ENCODE measurements at regions not wholly inside any gene's neighbourhood (a gene's known extent, or its start where the extent isn't known, plus 50 kb on each side); places are given as distances from the start of the nearest gene placed in this dataset.

GRCh38 chr5:2653991-2654390 is 97.5 kb downstream of the IRX2 start:
- Histone ChIP-seq H3K27me3 (ENCODE audit: control insufficient read depth, insufficient read depth, low read length) (no peaks in the 10 kb centered on the region), H3K36me3 (ENCODE audit: control insufficient read depth, insufficient read depth, low read length) (no peaks in the 10 kb centered on the region), H3K27ac (ENCODE audit: low read depth, low read length) (no peak overlapping the region), H3K4me1 (ENCODE audit: control insufficient read depth, insufficient read depth, low read length) (no peaks in the 10 kb centered on the region), H3K4me3 (ENCODE audit: low read length) (no peak overlapping the region), H3K9ac (ENCODE audit: low read length) (no peak overlapping the region)

- Histone ChIP-seq H3K4me3 (ENCODE audit: low read length) (no peak overlapping the region), H3K9ac (ENCODE audit: low read length) (no peak overlapping the region), H3K36me3 (ENCODE audit: control insufficient read depth, insufficient read depth, low read length) (no peaks in the 10 kb centered on the region), H3K4me1 (ENCODE audit: control insufficient read depth, insufficient read depth, low read length) (no peaks in the 10 kb centered on the region), H3K27me3 (ENCODE audit: control insufficient read depth, insufficient read depth, low read length) (no peaks in the 10 kb centered on the region), H3K27ac (ENCODE audit: low read depth, low read length) (no peak overlapping the region)
Measured at GRCh38 chr5:2651116-2651515, 100.4 kb downstream of the IRX2 start.

DNA sequence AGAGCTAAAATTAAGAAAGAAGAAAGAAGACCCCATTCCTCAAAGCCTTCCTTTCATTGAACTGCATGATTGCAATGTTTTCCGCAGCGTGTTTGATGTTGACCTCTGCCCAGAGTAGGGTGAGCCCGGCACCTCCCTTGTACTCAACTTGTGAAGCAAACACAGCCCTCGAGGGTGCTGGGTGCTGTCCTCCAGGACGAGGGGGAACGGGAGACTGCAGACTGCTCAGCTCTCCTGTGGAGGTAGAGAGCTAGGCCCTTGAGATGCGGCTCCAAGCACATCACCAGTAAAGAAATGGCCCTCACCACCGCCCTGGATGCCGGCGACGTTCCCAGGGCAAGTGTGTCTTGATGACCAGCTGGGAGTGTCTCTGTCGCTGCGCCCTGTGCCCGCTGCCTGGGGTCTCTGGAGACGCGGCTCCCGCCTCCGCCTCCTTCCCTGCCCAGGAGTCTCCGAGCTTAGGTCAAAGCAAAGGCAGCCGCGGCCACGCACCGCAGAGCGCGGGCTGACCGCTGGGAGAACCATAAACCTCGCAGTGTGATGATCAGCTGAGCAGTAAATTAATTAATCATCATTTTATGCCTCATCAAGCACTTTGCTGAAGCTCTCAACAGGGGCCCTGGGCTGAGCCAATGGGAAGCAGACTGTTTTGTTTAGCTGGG is 108.7 kb downstream of the IRX2 start:
- H3K4me3 ChIP-seq (ENCODE audit: low read length) = no peak overlapping the region
- no peaks in the 10 kb centered on the region for H3K4me1 ChIP-seq (ENCODE audit: control insufficient read depth, insufficient read depth, low read length)
- H3K27me3 ChIP-seq (ENCODE audit: control insufficient read depth, insufficient read depth, low read length) = no peaks in the 10 kb centered on the region
- H3K36me3 ChIP-seq (ENCODE audit: control insufficient read depth, insufficient read depth, low read length) = no peaks in the 10 kb centered on the region
- no peak overlapping the region for H3K9ac ChIP-seq (ENCODE audit: low read length)
- H3K27ac ChIP-seq (ENCODE audit: low read depth, low read length) = no peak overlapping the region

- Histone ChIP-seq H3K27me3 (ENCODE audit: control insufficient read depth, insufficient read depth, low read length) (no peaks in the 10 kb centered on the region), H3K9ac (ENCODE audit: low read length) (no peak overlapping the region), H3K4me3 (ENCODE audit: low read length) (no peak overlapping the region), H3K36me3 (ENCODE audit: control insufficient read depth, insufficient read depth, low read length) (no peaks in the 10 kb centered on the region), H3K27ac (ENCODE audit: low read depth, low read length) (no peak overlapping the region), H3K4me1 (ENCODE audit: control insufficient read depth, insufficient read depth, low read length) (no peaks in the 10 kb centered on the region)
Measured at GRCh38 chr5:2640717-2641116, 110.8 kb downstream of the IRX2 start.

GRCh38 chr5:2639425-2639824 is 112.1 kb downstream of the IRX2 start:
- H3K27me3 ChIP-seq (ENCODE audit: control insufficient read depth, insufficient read depth, low read length) = no peaks in the 10 kb centered on the region

DNA sequence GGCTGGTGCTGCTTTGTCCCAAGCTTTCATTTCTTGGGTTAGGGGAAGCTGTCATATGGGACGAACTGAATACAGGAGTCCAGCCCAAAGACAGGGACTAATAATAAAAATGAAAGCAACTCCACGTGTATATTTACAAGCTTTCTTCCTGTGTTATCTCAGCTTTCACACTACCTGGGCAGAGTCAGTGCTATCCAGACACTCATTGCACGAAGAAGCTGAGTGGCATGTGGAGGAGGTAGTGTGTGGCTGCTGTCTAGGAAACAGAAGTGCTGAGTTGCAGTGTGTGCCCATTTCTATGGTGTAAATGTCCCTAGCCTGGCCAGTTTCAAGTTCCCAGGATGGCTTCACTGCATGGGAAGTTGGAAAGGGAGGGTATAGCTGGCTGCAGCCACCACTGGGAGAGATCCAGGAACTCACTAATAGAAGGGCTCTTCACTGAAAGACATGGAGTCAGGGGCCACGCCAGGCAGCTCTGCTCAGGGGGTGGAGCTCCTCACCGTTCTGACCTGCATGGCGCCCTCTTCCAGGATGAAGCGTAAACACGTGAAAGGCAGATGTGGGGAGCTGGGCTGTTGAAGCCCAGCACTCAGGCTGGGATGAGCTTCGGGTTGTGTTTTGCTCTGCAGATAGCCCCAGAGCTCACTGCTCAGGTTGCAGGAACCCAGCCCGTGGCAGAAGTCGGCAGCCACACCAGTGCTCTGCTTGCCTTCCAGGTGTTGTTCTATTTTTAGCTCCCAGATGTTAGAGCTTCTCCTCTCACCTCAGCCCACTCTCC is 116.9 kb downstream of the IRX2 start:
- Histone ChIP-seq H3K9ac (ENCODE audit: low read length) (no peak overlapping the region), H3K4me1 (ENCODE audit: control insufficient read depth, insufficient read depth, low read length) (no peaks in the 10 kb centered on the region), H3K27me3 (ENCODE audit: control insufficient read depth, insufficient read depth, low read length) (no peaks in the 10 kb centered on the region), H3K4me3 (ENCODE audit: low read length) (no peak overlapping the region), H3K27ac (ENCODE audit: low read depth, low read length) (no peak overlapping the region), H3K36me3 (ENCODE audit: control insufficient read depth, insufficient read depth, low read length) (no peaks in the 10 kb centered on the region)

More at GRCh38 chr5:2639425-2639824, 112.1 kb downstream of the IRX2 start:
- Histone ChIP-seq H3K9ac (ENCODE audit: low read length) (no peak overlapping the region), H3K4me1 (ENCODE audit: control insufficient read depth, insufficient read depth, low read length) (no peaks in the 10 kb centered on the region), H3K27ac (ENCODE audit: low read depth, low read length) (no peak overlapping the region), H3K4me3 (ENCODE audit: low read length) (no peak overlapping the region), H3K36me3 (ENCODE audit: control insufficient read depth, insufficient read depth, low read length) (no peaks in the 10 kb centered on the region)

DNA sequence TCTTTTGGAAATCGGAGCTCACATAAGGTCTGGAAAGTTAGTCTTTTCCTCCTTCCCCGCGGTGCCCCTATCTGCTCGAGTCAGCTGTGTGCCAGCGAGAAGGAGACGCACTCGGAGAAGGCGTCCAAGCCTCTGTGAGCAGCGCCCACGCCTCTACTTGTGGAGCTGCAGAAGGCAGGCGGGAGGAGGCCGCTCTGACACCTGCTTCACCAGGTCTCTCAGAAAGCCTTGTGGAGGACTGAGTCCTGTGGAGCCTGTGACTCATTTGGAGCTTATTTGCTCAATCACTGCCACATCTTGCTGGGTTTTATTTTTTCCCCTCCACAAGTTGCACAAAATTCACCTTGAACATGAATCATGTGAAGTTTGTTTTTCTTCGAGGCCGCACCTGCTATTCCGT is 117.5 kb downstream of the IRX2 start:
- no peak overlapping the region for H3K9ac ChIP-seq (ENCODE audit: low read length)
- no peaks in the 10 kb centered on the region for H3K36me3 ChIP-seq (ENCODE audit: control insufficient read depth, insufficient read depth, low read length)
- no peak overlapping the region for H3K27ac ChIP-seq (ENCODE audit: low read depth, low read length)
- no peaks in the 10 kb centered on the region for H3K4me1 ChIP-seq (ENCODE audit: control insufficient read depth, insufficient read depth, low read length)
- H3K27me3 ChIP-seq (ENCODE audit: control insufficient read depth, insufficient read depth, low read length) = no peaks in the 10 kb centered on the region
- H3K4me3 ChIP-seq (ENCODE audit: low read length) = no peak overlapping the region

DNA sequence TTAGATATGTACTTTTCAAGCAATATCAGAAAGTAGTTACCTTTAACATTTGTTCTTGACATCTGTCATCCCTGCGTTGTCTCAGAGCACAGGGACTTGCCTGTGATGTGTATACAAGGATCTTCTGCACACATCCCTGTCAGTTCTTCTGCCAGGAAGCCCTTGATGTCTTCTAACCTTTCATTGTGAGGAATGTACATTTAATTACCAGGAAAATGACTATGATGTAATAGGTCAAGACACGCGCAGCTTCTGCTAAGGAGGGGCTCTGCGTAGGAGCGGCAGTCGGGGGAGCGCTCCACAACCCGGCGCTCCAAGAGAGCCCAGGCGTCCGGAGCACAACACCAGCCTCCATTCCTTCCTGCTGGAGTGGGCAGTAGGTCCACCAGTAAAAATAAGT is 119.7 kb downstream of the IRX2 start:
- no peaks in the 10 kb centered on the region for H3K27me3 ChIP-seq (ENCODE audit: control insufficient read depth, insufficient read depth, low read length)
- H3K36me3 ChIP-seq (ENCODE audit: control insufficient read depth, insufficient read depth, low read length) = no peaks in the 10 kb centered on the region
- no peak overlapping the region for H3K27ac ChIP-seq (ENCODE audit: low read depth, low read length)
- H3K4me1 ChIP-seq (ENCODE audit: control insufficient read depth, insufficient read depth, low read length) = no peaks in the 10 kb centered on the region
- no peak overlapping the region for H3K4me3 ChIP-seq (ENCODE audit: low read length)
- no peak overlapping the region for H3K9ac ChIP-seq (ENCODE audit: low read length)

DNA sequence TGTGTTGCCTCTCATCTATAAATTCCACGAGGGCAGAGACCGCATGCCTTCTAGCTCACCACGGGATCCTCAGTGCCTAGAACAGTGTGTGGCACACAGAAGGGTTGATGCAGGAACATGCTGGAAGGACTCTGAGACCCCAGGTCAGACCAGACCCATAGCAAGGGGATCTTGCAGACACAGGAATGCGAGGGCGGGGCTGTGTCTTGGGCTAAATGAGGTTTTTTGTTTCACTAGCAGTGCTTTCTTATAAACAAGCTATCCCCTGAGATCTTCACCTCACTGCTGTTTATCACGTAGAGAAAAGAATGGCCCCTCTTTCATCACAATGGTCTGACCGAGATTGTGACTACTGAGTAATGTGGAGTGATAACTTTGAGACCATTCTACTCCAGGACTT is 122.4 kb downstream of the IRX2 start:
- no peak overlapping the region for H3K4me3 ChIP-seq (ENCODE audit: low read length)
- no peak overlapping the region for H3K9ac ChIP-seq (ENCODE audit: low read length)
- no peaks in the 10 kb centered on the region for H3K4me1 ChIP-seq (ENCODE audit: control insufficient read depth, insufficient read depth, low read length)
- no peaks in the 10 kb centered on the region for H3K36me3 ChIP-seq (ENCODE audit: control insufficient read depth, insufficient read depth, low read length)
- H3K27me3 ChIP-seq (ENCODE audit: control insufficient read depth, insufficient read depth, low read length) = no peaks in the 10 kb centered on the region
- H3K27ac ChIP-seq (ENCODE audit: low read depth, low read length) = no peak overlapping the region

DNA sequence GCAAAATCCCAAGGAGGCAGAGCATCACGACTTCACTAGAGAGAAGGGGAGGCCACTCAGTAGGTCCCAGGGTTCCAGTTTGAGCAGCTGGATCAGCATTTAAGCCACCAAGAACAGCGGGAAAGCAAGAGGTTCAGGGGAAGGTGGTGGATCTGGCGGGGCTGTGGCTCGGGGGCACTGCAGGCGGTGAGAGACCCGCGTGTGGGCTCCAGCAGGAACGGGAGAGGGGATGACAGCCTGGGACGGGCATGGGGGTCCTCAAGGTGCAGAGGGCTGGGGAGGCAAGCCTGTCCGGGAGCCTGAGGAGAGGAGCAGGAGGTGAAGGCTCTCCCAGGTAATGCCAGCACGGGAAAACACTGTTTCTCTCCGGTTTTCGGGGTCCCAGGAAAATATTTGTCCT is 123.6 kb downstream of the IRX2 start:
- Histone ChIP-seq H3K4me1 (ENCODE audit: control insufficient read depth, insufficient read depth, low read length) (no peaks in the 10 kb centered on the region), H3K36me3 (ENCODE audit: control insufficient read depth, insufficient read depth, low read length) (no peaks in the 10 kb centered on the region)

DNA sequence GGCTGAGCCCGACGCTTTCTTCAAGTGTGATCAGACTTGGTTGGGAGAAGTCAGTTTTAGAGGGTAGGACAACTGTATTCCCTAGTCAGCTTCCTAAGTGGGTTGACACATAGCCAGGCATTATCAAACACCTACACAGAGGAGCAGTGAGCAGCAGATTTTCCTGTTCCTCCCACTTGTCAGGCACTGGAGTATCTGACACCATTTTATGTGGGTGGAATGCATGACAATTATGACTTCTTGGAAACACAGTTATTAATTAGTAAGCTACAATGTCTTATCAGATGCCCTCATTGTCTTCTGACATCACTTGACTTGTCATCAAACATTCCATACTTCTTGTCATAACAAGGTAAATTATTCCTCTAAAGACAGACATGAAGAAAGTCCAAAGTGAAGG is 124.9 kb downstream of the IRX2 start:
- Histone ChIP-seq H3K4me1 (ENCODE audit: control insufficient read depth, insufficient read depth, low read length) (no peaks in the 10 kb centered on the region), H3K27me3 (ENCODE audit: control insufficient read depth, insufficient read depth, low read length) (no peaks in the 10 kb centered on the region), H3K9ac (ENCODE audit: low read length) (no peak overlapping the region), H3K4me3 (ENCODE audit: low read length) (no peak overlapping the region), H3K27ac (ENCODE audit: low read depth, low read length) (no peak overlapping the region), H3K36me3 (ENCODE audit: control insufficient read depth, insufficient read depth, low read length) (no peaks in the 10 kb centered on the region)

More for the DNA sequence above, 123.6 kb downstream of the IRX2 start:
- Histone ChIP-seq H3K4me3 (ENCODE audit: low read length) (no peak overlapping the region), H3K27ac (ENCODE audit: low read depth, low read length) (no peak overlapping the region), H3K9ac (ENCODE audit: low read length) (no peak overlapping the region), H3K27me3 (ENCODE audit: control insufficient read depth, insufficient read depth, low read length) (no peaks in the 10 kb centered on the region)

GRCh38 chr5:2622866-2623265 is 128.6 kb downstream of the IRX2 start:
- peaks cover 4% of the 10 kb centered on the region for H3K27me3 ChIP-seq (ENCODE audit: control insufficient read depth, insufficient read depth, low read length)

DNA sequence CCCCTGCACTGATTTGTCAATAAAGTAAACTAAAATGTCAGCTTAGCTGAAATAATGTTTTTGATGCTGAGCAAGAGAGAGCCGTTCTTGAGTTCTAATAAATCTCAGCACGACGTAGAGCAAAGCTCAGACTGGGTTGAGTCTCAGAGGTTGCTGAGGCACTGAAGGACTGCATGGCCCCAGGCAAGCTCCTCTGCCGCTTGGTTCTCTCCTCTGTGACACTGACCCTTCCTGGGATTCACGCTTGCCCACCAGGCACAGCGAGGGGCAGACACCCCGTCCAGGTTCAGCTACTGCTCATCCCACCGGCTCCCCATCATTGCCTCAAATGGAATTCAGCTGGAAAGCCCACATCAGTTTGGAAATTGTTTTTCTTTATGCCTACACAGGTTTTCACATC is 129.8 kb downstream of the IRX2 start:
- no peak overlapping the region for H3K4me3 ChIP-seq (ENCODE audit: low read length)
- H3K27me3 ChIP-seq (ENCODE audit: control insufficient read depth, insufficient read depth, low read length) = peaks cover 4% of the 10 kb centered on the region
- H3K9ac ChIP-seq (ENCODE audit: low read length) = no peak overlapping the region
- H3K27ac ChIP-seq (ENCODE audit: low read depth, low read length) = no peak overlapping the region
- no peaks in the 10 kb centered on the region for H3K36me3 ChIP-seq (ENCODE audit: control insufficient read depth, insufficient read depth, low read length)
- no peaks in the 10 kb centered on the region for H3K4me1 ChIP-seq (ENCODE audit: control insufficient read depth, insufficient read depth, low read length)

More at GRCh38 chr5:2622866-2623265, 128.6 kb downstream of the IRX2 start:
- no peaks in the 10 kb centered on the region for H3K4me1 ChIP-seq (ENCODE audit: control insufficient read depth, insufficient read depth, low read length)
- no peak overlapping the region for H3K27ac ChIP-seq (ENCODE audit: low read depth, low read length)
- no peak overlapping the region for H3K9ac ChIP-seq (ENCODE audit: low read length)
- H3K36me3 ChIP-seq (ENCODE audit: control insufficient read depth, insufficient read depth, low read length) = no peaks in the 10 kb centered on the region
- no peak overlapping the region for H3K4me3 ChIP-seq (ENCODE audit: low read length)
